Endodermal cell (in vitro differentiated cells): ENCODE measurements at regions not wholly inside any gene's neighbourhood (a gene's known extent, or its start where the extent isn't known, plus 50 kb on each side); places are given as distances from the start of the nearest gene placed in this dataset.
"Not testable (repeated sequence)": the region's sequence is repeated elsewhere in the genome, so short reads cannot be mapped to it uniquely, and the experiment has no call there.

Experiments used
- DNase-seq: peaks from one replicate; pipeline ENCODE4 v3.0.0-alpha.2; 2017
- H3K27ac ChIP-seq: 2 replicates; pipeline ENCODE4 v1.5.1; 2013; ENCODE audit warnings: mild to moderate bottlenecking, low read depth, low read length, moderate library complexity
- H3K27me3 ChIP-seq: 2 replicates; pipeline ENCODE4 v1.6.1; 2013; ENCODE audit warnings: mild to moderate bottlenecking, low read length, moderate library complexity; ENCODE audit not compliant: insufficient read depth, control insufficient read depth, poor library complexity, severe bottlenecking
- H3K36me3 ChIP-seq: 2 replicates; pipeline ENCODE4 v1.7.0; 2013; ENCODE audit warnings: mild to moderate bottlenecking, low read length, moderate library complexity; ENCODE audit not compliant: control insufficient read depth, insufficient read depth
- H3K4me1 ChIP-seq: one replicate; pipeline ENCODE4 v1.7.0; 2013; ENCODE audit warnings: low read length; ENCODE audit not compliant: control insufficient read depth, insufficient read depth
- H3K4me3 ChIP-seq: 2 replicates; pipeline ENCODE4 v1.5.1; 2013; ENCODE audit warnings: mild to moderate bottlenecking, low read length, moderate library complexity
- H3K9ac ChIP-seq: 2 replicates; pipeline ENCODE4 v1.6.1; 2013; ENCODE audit warnings: mild to moderate bottlenecking, low read length, moderate library complexity; ENCODE audit not compliant: poor library complexity, severe bottlenecking; ENCODE audit errors: extremely low read depth
- H3K9me3 ChIP-seq: 2 replicates; pipeline ENCODE4 v1.6.1; 2013; ENCODE audit warnings: mild to moderate bottlenecking, low read length, moderate library complexity; ENCODE audit not compliant: control insufficient read depth
- H3K27ac Mint-ChIP-seq: 2 replicates; pipeline ENCODE4 v1.8.0; 2020; ENCODE audit warnings: mixed read lengths
- H3K27me3 Mint-ChIP-seq: 2 replicates; pipeline ENCODE4 v1.8.0; 2021; ENCODE audit warnings: mild to moderate bottlenecking, mixed read lengths; ENCODE audit not compliant: insufficient read depth
- H3K36me3 Mint-ChIP-seq: 2 replicates; pipeline ENCODE4 v1.8.0; 2020; ENCODE audit warnings: low read depth, mixed read lengths
- H3K4me1 Mint-ChIP-seq: 2 replicates; pipeline ENCODE4 v1.8.0; 2020; ENCODE audit warnings: mixed read lengths
- H3K4me3 Mint-ChIP-seq: 2 replicates; pipeline ENCODE4 v1.8.0; 2020; ENCODE audit warnings: mild to moderate bottlenecking, moderate library complexity, mixed read lengths
- H3K9me3 Mint-ChIP-seq: 2 replicates; pipeline ENCODE4 v1.8.0; 2020; ENCODE audit warnings: mild to moderate bottlenecking, mixed read lengths
- CTCF ChIP-seq: fragments of 200-600 bp; sonication (generic); conservative IDR thresholded peaks from 2 replicates; pipeline ENCODE4 v1.5.0; 2021; ENCODE audit warnings: antibody characterized with exemption, mild to moderate bottlenecking
- WGBS, 2 experiments: methylation state at CpG; one replicate each; pipeline versions ENCODE4 v1.1.5 to v1.1.7; 2013; ENCODE audit warnings: missing lambda C conversion rate in 2 of 2, mixed read lengths in 1 of 2; ENCODE audit not compliant: insufficient coverage in 1 of 2, insufficient read length in 1 of 2; 5-methylcytosine and 5-hydroxymethylcytosine counted together

- no peak overlapping the region for H3K27ac ChIP-seq
- Mint-ChIP-seq H3K36me3 (peaks cover 2% of the 10 kb centered on the region), H3K27ac (no peak overlapping the region), H3K4me1 (peaks cover 5% of the 10 kb centered on the region), H3K9me3 (no peaks in the 10 kb centered on the region), H3K27me3 (no peaks in the 10 kb centered on the region), H3K4me3 (no peak overlapping the region)
- TF ChIP-seq CTCF: no peak
- no peaks in the 10 kb centered on the region for H3K9me3 ChIP-seq
- 91 to 99% methylated on average over 4 of the region's 4 CpGs for WGBS, 2 experiments
- DNase-seq: no peak
- H3K4me1 ChIP-seq: no peaks in the 10 kb centered on the region
- no peaks in the 10 kb centered on the region for H3K36me3 ChIP-seq
- no peak overlapping the region for H3K9ac ChIP-seq
- H3K4me3 ChIP-seq: no peak overlapping the region
- H3K27me3 ChIP-seq: no peaks in the 10 kb centered on the region
Measured at GRCh38 chr6:144633886-144634285, 348.8 kb downstream of the UTRN start.

GRCh38 chr6:144634371-144634770 lies 349.2 kb downstream of the UTRN start:
- Mint-ChIP-seq H3K36me3 (peaks cover 2% of the 10 kb centered on the region), H3K4me1 (peaks cover 5% of the 10 kb centered on the region), H3K4me3 (no peak overlapping the region), H3K27ac (no peak overlapping the region), H3K27me3 (no peaks in the 10 kb centered on the region), H3K9me3 (no peaks in the 10 kb centered on the region)
- H3K36me3 ChIP-seq: no peaks in the 10 kb centered on the region
- no peak for DNase-seq
- WGBS, 2 experiments: 94% methylated on average over 2 to 3 of the region's 4 CpGs
- no peaks in the 10 kb centered on the region for H3K4me1 ChIP-seq
- no peaks in the 10 kb centered on the region for H3K9me3 ChIP-seq
- no peak overlapping the region for H3K4me3 ChIP-seq
- no peak overlapping the region for H3K9ac ChIP-seq
- no peak overlapping the region for H3K27ac ChIP-seq
- no peak for TF ChIP-seq CTCF
- H3K27me3 ChIP-seq: no peaks in the 10 kb centered on the region

- no peak for DNase-seq
- no peak overlapping the region for H3K4me3 Mint-ChIP-seq
- no peak overlapping the region for H3K27ac ChIP-seq
- H3K4me3 ChIP-seq: no peak overlapping the region
- no peaks in the 10 kb centered on the region for H3K27me3 Mint-ChIP-seq
- H3K36me3 ChIP-seq: no peaks in the 10 kb centered on the region
- H3K36me3 Mint-ChIP-seq: peaks cover 2% of the 10 kb centered on the region
- H3K27ac Mint-ChIP-seq: no peak overlapping the region
- H3K4me1 Mint-ChIP-seq: peaks cover 10% of the 10 kb centered on the region
- no peaks in the 10 kb centered on the region for H3K9me3 Mint-ChIP-seq
- no peak overlapping the region for H3K9ac ChIP-seq
- no peaks in the 10 kb centered on the region for H3K9me3 ChIP-seq
- TF ChIP-seq CTCF: no peak
- H3K27me3 ChIP-seq: no peaks in the 10 kb centered on the region
- WGBS, 2 experiments: 92 to 96% methylated on average over 2 to 3 of the region's 3 CpGs
- H3K4me1 ChIP-seq: no peaks in the 10 kb centered on the region
Measured at GRCh38 chr6:144635051-144635450, 349.9 kb downstream of the UTRN start.

GRCh38 chr6:144636025-144636424 lies 350.9 kb downstream of the UTRN start:
- not testable (repeated sequence) for H3K27me3 ChIP-seq, H3K36me3 ChIP-seq, H3K27ac Mint-ChIP-seq, H3K4me1 ChIP-seq, H3K9me3 Mint-ChIP-seq, H3K36me3 Mint-ChIP-seq, H3K4me3 ChIP-seq, H3K9ac ChIP-seq, H3K27me3 Mint-ChIP-seq, H3K27ac ChIP-seq, H3K4me3 Mint-ChIP-seq, DNase-seq, H3K9me3 ChIP-seq
- H3K4me1 Mint-ChIP-seq: peaks cover 10% of the 10 kb centered on the region
- WGBS, 2 experiments: 96% methylated on average over 3 of the region's 3 CpGs; no CpG with 5 or more reads in 1 of the 2 experiments
